ENCODE measurements at regions not wholly inside any gene's neighbourhood (a gene's known extent, or its start where the extent isn't known, plus 50 kb on each side); places are given as distances from the start of the nearest gene placed in this dataset.
A peak's percentile ranks its signal among the peaks of the same experiment; 100 is the strongest.
"Not testable (repeated sequence)": the region's sequence is repeated elsewhere in the genome, so short reads cannot be mapped to it uniquely, and the experiment has no call there.

GRCh38 chr15:39416258-39416657 lies 164.6 kb upstream of the THBS1 start:
- H3K9ac ChIP-seq (ENCODE audit: low read length) = no peak overlapping the region
- no peaks in the 10 kb centered on the region for H3K27me3 ChIP-seq (ENCODE audit: control insufficient read depth in 1 of 2, insufficient read depth in 2 of 2, low read length in 2 of 2)
- H3K4me1 ChIP-seq (ENCODE audit: insufficient read depth, low read length) = no peaks in the 10 kb centered on the region
- H3K36me3 ChIP-seq (ENCODE audit: insufficient read depth, low read length) = no peaks in the 10 kb centered on the region
- no peak overlapping the region for H3K27ac ChIP-seq (ENCODE audit: low read depth, low read length)
- no peak overlapping the region for H3K4me3 ChIP-seq (ENCODE audit: low read depth in 1 of 2, low read length in 2 of 2)
- no peaks in the 10 kb centered on the region for H3K9me3 ChIP-seq (ENCODE audit: low read length)

GRCh38 chr15:39417366-39418134 lies 163.3 kb upstream of the THBS1 start:
- H3K27ac ChIP-seq (ENCODE audit: low read depth, low read length) = no peak overlapping the region
- no peaks in the 10 kb centered on the region for H3K9me3 ChIP-seq (ENCODE audit: low read length)
- H3K9ac ChIP-seq (ENCODE audit: low read length) = no peak overlapping the region
- no peaks in the 10 kb centered on the region for H3K27me3 ChIP-seq (ENCODE audit: control insufficient read depth in 1 of 2, insufficient read depth in 2 of 2, low read length in 2 of 2)
- no peaks in the 10 kb centered on the region for H3K4me1 ChIP-seq (ENCODE audit: insufficient read depth, low read length)
- H3K36me3 ChIP-seq (ENCODE audit: insufficient read depth, low read length) = no peaks in the 10 kb centered on the region
- H3K4me3 ChIP-seq (ENCODE audit: low read depth in 1 of 2, low read length in 2 of 2) = no peak overlapping the region

GRCh38 chr15:39419651-39420050 lies 161.2 kb upstream of the THBS1 start:
- Histone ChIP-seq H3K36me3 (ENCODE audit: insufficient read depth, low read length) (no peaks in the 10 kb centered on the region), H3K9me3 (ENCODE audit: low read length) (no peaks in the 10 kb centered on the region), H3K9ac (ENCODE audit: low read length) (no peak overlapping the region), H3K4me3 (ENCODE audit: low read depth in 1 of 2, low read length in 2 of 2) (no peak overlapping the region), H3K27ac (ENCODE audit: low read depth, low read length) (no peak overlapping the region), H3K27me3 (ENCODE audit: control insufficient read depth in 1 of 2, insufficient read depth in 2 of 2, low read length in 2 of 2) (no peaks in the 10 kb centered on the region), H3K4me1 (ENCODE audit: insufficient read depth, low read length) (no peaks in the 10 kb centered on the region)

- H3K4me3 ChIP-seq (ENCODE audit: low read depth in 1 of 2, low read length in 2 of 2); H3K9me3 ChIP-seq (ENCODE audit: low read length); H3K36me3 ChIP-seq (ENCODE audit: insufficient read depth, low read length); H3K27me3 ChIP-seq (ENCODE audit: control insufficient read depth in 1 of 2, insufficient read depth in 2 of 2, low read length in 2 of 2); H3K9ac ChIP-seq (ENCODE audit: low read length); H3K27ac ChIP-seq (ENCODE audit: low read depth, low read length); H3K4me1 ChIP-seq (ENCODE audit: insufficient read depth, low read length): not testable (repeated sequence)
These were observed 160.6 kb upstream of the THBS1 start for GRCh38 chr15:39420123-39420852.

- H3K9ac ChIP-seq (ENCODE audit: low read length); H3K27ac ChIP-seq (ENCODE audit: low read depth, low read length); H3K27me3 ChIP-seq (ENCODE audit: control insufficient read depth in 1 of 2, insufficient read depth in 2 of 2, low read length in 2 of 2); H3K36me3 ChIP-seq (ENCODE audit: insufficient read depth, low read length); H3K9me3 ChIP-seq (ENCODE audit: low read length); H3K4me1 ChIP-seq (ENCODE audit: insufficient read depth, low read length); H3K4me3 ChIP-seq (ENCODE audit: low read depth in 1 of 2, low read length in 2 of 2): not testable (repeated sequence)
These were observed 160.1 kb upstream of the THBS1 start for GRCh38 chr15:39420853-39421192.

- Histone ChIP-seq H3K9ac (ENCODE audit: low read length) (no peak overlapping the region), H3K27me3 (ENCODE audit: control insufficient read depth in 1 of 2, insufficient read depth in 2 of 2, low read length in 2 of 2) (no peaks in the 10 kb centered on the region), H3K36me3 (ENCODE audit: insufficient read depth, low read length) (no peaks in the 10 kb centered on the region), H3K27ac (ENCODE audit: low read depth, low read length) (peak overlapping the region; percentile 35), H3K9me3 (ENCODE audit: low read length) (no peaks in the 10 kb centered on the region), H3K4me3 (ENCODE audit: low read depth in 1 of 2, low read length in 2 of 2) (peak overlapping the region in 1 of 2 donors; percentile 29), H3K4me1 (ENCODE audit: insufficient read depth, low read length) (peaks cover 30% of the 10 kb centered on the region)
These were observed 154.0 kb upstream of the THBS1 start for GRCh38 chr15:39426552-39427532.

- Histone ChIP-seq H3K27ac (ENCODE audit: low read depth, low read length) (peak overlapping the region; percentile 35), H3K36me3 (ENCODE audit: insufficient read depth, low read length) (no peaks in the 10 kb centered on the region), H3K9ac (ENCODE audit: low read length) (no peak overlapping the region), H3K4me3 (ENCODE audit: low read depth in 1 of 2, low read length in 2 of 2) (peak overlapping the region in 1 of 2 donors; percentile 29), H3K27me3 (ENCODE audit: control insufficient read depth in 1 of 2, insufficient read depth in 2 of 2, low read length in 2 of 2) (no peaks in the 10 kb centered on the region), H3K9me3 (ENCODE audit: low read length) (no peaks in the 10 kb centered on the region), H3K4me1 (ENCODE audit: insufficient read depth, low read length) (peaks cover 39% of the 10 kb centered on the region)
These were observed 153.2 kb upstream of the THBS1 start for GRCh38 chr15:39427705-39428104.

- no peaks in the 10 kb centered on the region for H3K9me3 ChIP-seq (ENCODE audit: low read length)
- H3K27me3 ChIP-seq (ENCODE audit: control insufficient read depth in 1 of 2, insufficient read depth in 2 of 2, low read length in 2 of 2) = no peaks in the 10 kb centered on the region
- no peak overlapping the region for H3K27ac ChIP-seq (ENCODE audit: low read depth, low read length)
- no peak overlapping the region for H3K4me3 ChIP-seq (ENCODE audit: low read depth in 1 of 2, low read length in 2 of 2)
- no peak overlapping the region for H3K9ac ChIP-seq (ENCODE audit: low read length)
- peaks cover 59% of the 10 kb centered on the region for H3K4me1 ChIP-seq (ENCODE audit: insufficient read depth, low read length)
- H3K36me3 ChIP-seq (ENCODE audit: insufficient read depth, low read length) = no peaks in the 10 kb centered on the region
These were observed 151.0 kb upstream of the THBS1 start for GRCh38 chr15:39429898-39430357.

- no peak overlapping the region for H3K4me3 ChIP-seq (ENCODE audit: low read depth in 1 of 2, low read length in 2 of 2)
- peaks cover 59% of the 10 kb centered on the region for H3K4me1 ChIP-seq (ENCODE audit: insufficient read depth, low read length)
- no peak overlapping the region for H3K9ac ChIP-seq (ENCODE audit: low read length)
- H3K27me3 ChIP-seq (ENCODE audit: control insufficient read depth in 1 of 2, insufficient read depth in 2 of 2, low read length in 2 of 2) = no peaks in the 10 kb centered on the region
- H3K9me3 ChIP-seq (ENCODE audit: low read length) = no peaks in the 10 kb centered on the region
- H3K36me3 ChIP-seq (ENCODE audit: insufficient read depth, low read length) = no peaks in the 10 kb centered on the region
- H3K27ac ChIP-seq (ENCODE audit: low read depth, low read length) = no peak overlapping the region
These were observed 150.5 kb upstream of the THBS1 start for GRCh38 chr15:39430389-39430788.

GRCh38 chr15:39431376-39431775 lies 149.5 kb upstream of the THBS1 start:
- H3K9me3 ChIP-seq (ENCODE audit: low read length) = no peaks in the 10 kb centered on the region
- H3K4me3 ChIP-seq (ENCODE audit: low read depth in 1 of 2, low read length in 2 of 2) = no peak overlapping the region
- no peaks in the 10 kb centered on the region for H3K36me3 ChIP-seq (ENCODE audit: insufficient read depth, low read length)
- H3K4me1 ChIP-seq (ENCODE audit: insufficient read depth, low read length) = peaks cover 59% of the 10 kb centered on the region
- no peak overlapping the region for H3K27ac ChIP-seq (ENCODE audit: low read depth, low read length)
- no peaks in the 10 kb centered on the region for H3K27me3 ChIP-seq (ENCODE audit: control insufficient read depth in 1 of 2, insufficient read depth in 2 of 2, low read length in 2 of 2)
- H3K9ac ChIP-seq (ENCODE audit: low read length) = no peak overlapping the region

- Histone ChIP-seq H3K4me1 (ENCODE audit: insufficient read depth, low read length) (peaks cover 56% of the 10 kb centered on the region), H3K9ac (ENCODE audit: low read length) (no peak overlapping the region), H3K4me3 (ENCODE audit: low read depth in 1 of 2, low read length in 2 of 2) (no peak overlapping the region), H3K9me3 (ENCODE audit: low read length) (no peaks in the 10 kb centered on the region), H3K27ac (ENCODE audit: low read depth, low read length) (peak overlapping the region; percentile 36), H3K27me3 (ENCODE audit: control insufficient read depth in 1 of 2, insufficient read depth in 2 of 2, low read length in 2 of 2) (no peaks in the 10 kb centered on the region), H3K36me3 (ENCODE audit: insufficient read depth, low read length) (no peaks in the 10 kb centered on the region)
These were observed 148.9 kb upstream of the THBS1 start for GRCh38 chr15:39432026-39432425.
